Stomach (tissue), 8 donors: ENCODE measurements at regions not wholly inside any gene's neighbourhood (a gene's known extent, or its start where the extent isn't known, plus 50 kb on each side); places are given as distances from the start of the nearest gene placed in this dataset.

Experiments used
- DNase-seq, 2 donors: peaks; one replicate each; pipeline versions ENCODE4 v3.0.0 to v3.0.0-alpha.2; 2013 to 2019
- H3K27ac ChIP-seq, 5 donors: fragments of 200-600 bp in 4 of 5; sonication (generic) in 4 of 5; one replicate each; pipeline ENCODE4 v1.5.1; 2013 to 2019; ENCODE audit warnings: mild to moderate bottlenecking in 1 of 5, moderate library complexity in 1 of 5
- H3K27me3 ChIP-seq, 3 donors: fragments of 200-600 bp; sonication (generic); one replicate each; pipeline ENCODE4 v1.5.1; 2017 to 2019; ENCODE audit warnings: mixed run types in 1 of 3
- H3K36me3 ChIP-seq, 4 donors: fragments of 200-600 bp; sonication (generic); 1 replicate in 3 of 4; 2 replicates in 1 of 4; pipeline ENCODE4 v1.5.1; 2016 to 2019
- H3K4me1 ChIP-seq, 4 donors: fragments of 200-600 bp; sonication (generic); one replicate each; pipeline ENCODE4 v1.5.1; 2016 to 2019
- H3K4me3 ChIP-seq, 4 donors: fragments of 200-600 bp; sonication (generic) in 3 of 4; one replicate each; pipeline ENCODE4 v1.5.1; 2016 to 2019; ENCODE audit warnings: mild to moderate bottlenecking in 1 of 4
- H3K9me3 ChIP-seq, 4 donors: fragments of 200-600 bp; sonication (generic); one replicate each; pipeline ENCODE4 v1.5.1; 2016 to 2019
- EP300 ChIP-seq: sonication (generic); formaldehyde crosslinking; IDR thresholded peaks from one replicate; pipeline ENCODE4 v1.6.1; 2017; ENCODE audit warnings: antibody characterized with exemption
- POLR2A ChIP-seq, 4 donors: fragments of 450-650 bp; IDR thresholded peaks; one replicate each; pipeline ENCODE4 v1.6.1; 2016; ENCODE audit warnings: antibody characterized with exemption in 4 of 4, control low read depth in 2 of 4, mild to moderate bottlenecking in 1 of 4, moderate library complexity in 1 of 4
- POLR2AphosphoS5 ChIP-seq, 3 donors: sonication (generic); formaldehyde crosslinking; IDR thresholded peaks; one replicate each; pipeline ENCODE4 v1.6.1; 2016; ENCODE audit warnings: antibody characterized with exemption in 3 of 3
- WGBS, 5 donors: extraction: QIAGEN DNeasy Blood & Tissue Kit in 3 of 5; methylation state at CpG; one replicate each; pipeline versions ENCODE4 v1.1.5 to v1.1.7; 2013 to 2018; 5-methylcytosine and 5-hydroxymethylcytosine counted together
- intact Hi-C: fragments of 100-400 bp; cut with DNase I; formaldehyde crosslinking; loops from one replicate; pipeline ENCODE4 v1.15.1; 2023; ENCODE audit warnings: low total_unique reads
- TF ChIP-seq, protein P1 (sequence below), 7 experiments: fragments of 450-650 bp in 4 of 7; fragments of 200-600 bp in 3 of 7; sonication (generic) in 3 of 7; IDR thresholded peaks; one replicate each; pipeline ENCODE4 v1.5.1; 2016 to 2019; ENCODE audit warnings: antibody characterized with exemption in 7 of 7, control low read depth in 2 of 7, mild to moderate bottlenecking in 1 of 7
- donor health status: healthy with polysubstance abuse.
- donor health status: Bipolar disorder and iron deficiency.
- donor health status: healthy.

DNA sequence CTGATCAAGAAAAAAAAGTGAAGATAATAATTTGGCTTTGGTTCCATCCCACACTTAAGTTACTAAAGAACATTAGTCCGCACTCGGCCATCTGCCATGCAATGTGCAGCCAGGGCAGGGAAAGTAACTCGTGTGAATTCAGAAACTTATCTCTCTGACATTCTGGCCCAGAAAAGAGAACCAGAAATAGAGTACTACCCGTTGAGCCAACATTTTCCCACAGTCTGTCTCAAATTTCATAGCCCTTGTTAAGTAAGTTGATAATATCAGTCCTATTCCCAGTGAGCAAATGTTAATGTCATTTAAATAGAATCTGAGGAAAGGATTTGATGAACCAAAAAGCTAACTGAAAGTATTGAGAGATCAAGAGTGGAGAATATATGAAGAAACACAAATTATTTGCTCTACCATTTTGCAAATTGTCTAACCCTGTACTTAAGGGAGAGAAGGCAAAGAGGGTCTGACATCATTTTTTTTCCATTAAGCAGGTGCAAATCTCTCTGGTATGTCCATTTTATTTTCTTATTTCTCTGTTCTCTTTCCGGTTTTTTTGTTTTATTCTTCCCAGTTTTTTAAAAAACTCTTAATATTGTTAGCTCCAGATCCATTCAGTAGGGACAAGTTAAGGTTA, 156.3 kb downstream of the NDFIP2 start:
- DNase-seq = peak; percentile 38 to 62
- Histone ChIP-seq H3K4me1 (no peaks in the 10 kb centered on the region), H3K9me3 (no peaks in the 10 kb centered on the region), H3K27ac (no peak overlapping the region), H3K36me3 (no peaks in the 10 kb centered on the region), H3K4me3 (no peak overlapping the region), H3K27me3 (no peaks in the 10 kb centered on the region)
- intact Hi-C loops = no loop called here
- TF ChIP-seq EP300 = no peak
- no peak for TF ChIP-seq POLR2A (IDR thresholded peaks at IDR 0.05)
- TF ChIP-seq, protein P1, sequence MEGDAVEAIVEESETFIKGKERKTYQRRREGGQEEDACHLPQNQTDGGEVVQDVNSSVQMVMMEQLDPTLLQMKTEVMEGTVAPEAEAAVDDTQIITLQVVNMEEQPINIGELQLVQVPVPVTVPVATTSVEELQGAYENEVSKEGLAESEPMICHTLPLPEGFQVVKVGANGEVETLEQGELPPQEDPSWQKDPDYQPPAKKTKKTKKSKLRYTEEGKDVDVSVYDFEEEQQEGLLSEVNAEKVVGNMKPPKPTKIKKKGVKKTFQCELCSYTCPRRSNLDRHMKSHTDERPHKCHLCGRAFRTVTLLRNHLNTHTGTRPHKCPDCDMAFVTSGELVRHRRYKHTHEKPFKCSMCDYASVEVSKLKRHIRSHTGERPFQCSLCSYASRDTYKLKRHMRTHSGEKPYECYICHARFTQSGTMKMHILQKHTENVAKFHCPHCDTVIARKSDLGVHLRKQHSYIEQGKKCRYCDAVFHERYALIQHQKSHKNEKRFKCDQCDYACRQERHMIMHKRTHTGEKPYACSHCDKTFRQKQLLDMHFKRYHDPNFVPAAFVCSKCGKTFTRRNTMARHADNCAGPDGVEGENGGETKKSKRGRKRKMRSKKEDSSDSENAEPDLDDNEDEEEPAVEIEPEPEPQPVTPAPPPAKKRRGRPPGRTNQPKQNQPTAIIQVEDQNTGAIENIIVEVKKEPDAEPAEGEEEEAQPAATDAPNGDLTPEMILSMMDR (IDR thresholded peaks at IDR 0.05) = no peak
- TF ChIP-seq POLR2AphosphoS5 (IDR thresholded peaks at IDR 0.05) = no peak
- WGBS, 5 donors = 27 to 51% (median 42%) methylated on average over 5 of the region's 5 CpGs

DNA sequence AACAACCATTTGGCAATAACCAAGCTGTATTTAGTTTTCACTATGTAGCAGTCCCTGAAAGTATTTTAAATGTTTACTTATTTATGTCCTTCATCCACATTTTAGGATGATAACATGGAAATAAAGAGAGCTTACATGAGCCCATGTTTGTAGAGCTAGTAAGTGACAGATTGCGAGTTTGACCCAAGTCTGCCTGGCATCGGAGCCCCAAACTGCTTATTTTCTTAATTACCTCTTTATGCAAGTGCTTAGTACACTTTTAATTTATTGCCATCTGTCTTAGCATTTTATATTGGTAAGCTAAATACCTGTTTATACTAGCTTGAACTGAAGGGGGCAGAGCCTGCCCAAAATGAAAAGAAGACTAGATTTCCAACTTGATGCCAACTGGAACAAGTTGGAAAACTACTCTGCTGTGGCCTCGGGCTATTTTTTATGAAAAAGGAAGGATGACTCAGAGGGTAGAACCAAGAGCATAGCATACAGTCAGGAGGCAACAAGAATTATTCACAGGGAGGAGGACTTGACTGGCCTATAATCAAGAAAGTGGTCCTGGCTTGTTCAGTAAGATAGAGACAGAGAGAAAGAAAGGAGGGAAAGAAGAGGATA, 150.2 kb downstream of the NDFIP2 start:
- intact Hi-C loops = no loop called here
- Histone ChIP-seq H3K27ac (no peak overlapping the region), H3K9me3 (no peaks in the 10 kb centered on the region), H3K27me3 (no peaks in the 10 kb centered on the region), H3K4me3 (no peak overlapping the region), H3K36me3 (no peaks in the 10 kb centered on the region), H3K4me1 (no peaks in the 10 kb centered on the region)
- peak in 1 of 2 donors; percentile 37 for DNase-seq
- TF ChIP-seq, protein P1 (IDR thresholded peaks at IDR 0.05) = no peak
- no peak for TF ChIP-seq POLR2AphosphoS5 (IDR thresholded peaks at IDR 0.05)
- TF ChIP-seq POLR2A (IDR thresholded peaks at IDR 0.05) = no peak
- TF ChIP-seq EP300 = no peak
- WGBS, 5 donors = 49 to 64% (median 54%) methylated on average over 3 of the region's 3 CpGs

DNA sequence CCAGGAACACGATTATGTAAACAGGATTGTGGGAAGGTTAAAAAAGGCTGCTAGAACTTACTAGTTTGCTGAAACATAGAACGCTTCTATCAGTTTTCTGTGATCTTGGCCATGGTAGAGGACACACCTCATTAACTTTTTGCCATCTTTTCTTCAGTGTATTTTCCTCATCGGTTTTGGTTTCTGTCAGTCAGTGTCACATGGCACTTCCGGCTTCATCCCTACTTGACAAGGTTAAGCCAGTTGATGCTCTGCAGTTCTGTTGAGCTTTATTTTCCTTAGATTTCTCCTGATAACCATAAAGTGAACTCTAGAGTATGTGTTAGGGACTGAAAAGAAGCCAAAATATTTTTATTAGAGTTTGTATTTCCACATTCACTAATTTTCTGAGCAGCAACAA, 147.5 kb downstream of the NDFIP2 start:
- no peak for DNase-seq
- H3K27me3 ChIP-seq = no peaks in the 10 kb centered on the region
- no peak overlapping the region for H3K27ac ChIP-seq
- H3K4me1 ChIP-seq = no peaks in the 10 kb centered on the region
- no peaks in the 10 kb centered on the region for H3K9me3 ChIP-seq
- intact Hi-C loops = no loop called here
- H3K4me3 ChIP-seq = no peak overlapping the region
- TF ChIP-seq POLR2A (IDR thresholded peaks at IDR 0.05) = no peak
- no peaks in the 10 kb centered on the region for H3K36me3 ChIP-seq
- 38 to 66% (median 54%) methylated on average over 4 of the region's 4 CpGs for WGBS, 5 donors

DNA sequence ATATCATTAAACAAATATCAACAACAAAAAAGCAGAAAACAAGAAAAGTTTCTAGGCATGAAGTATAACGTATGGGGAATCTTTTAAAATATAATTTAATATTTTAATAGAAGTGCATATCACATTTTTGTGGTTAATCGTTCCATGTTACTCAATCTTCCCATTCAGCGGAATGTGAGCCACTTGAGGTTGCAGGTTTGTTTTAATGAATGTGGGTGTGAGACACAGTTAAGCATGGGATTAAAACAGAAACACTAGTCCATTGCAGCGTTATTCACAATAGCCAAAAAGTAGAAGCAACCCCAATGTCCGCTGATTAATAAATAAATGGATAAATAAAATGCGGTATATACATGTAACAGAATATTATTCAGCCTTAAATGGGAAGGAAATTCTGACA, 146.0 kb downstream of the NDFIP2 start:
- TF ChIP-seq EP300 (no peak), POLR2AphosphoS5 (IDR thresholded peaks at IDR 0.05) (no peak), POLR2A (IDR thresholded peaks at IDR 0.05) (no peak)
- TF ChIP-seq, protein P1 (IDR thresholded peaks at IDR 0.05) = no peak

DNA sequence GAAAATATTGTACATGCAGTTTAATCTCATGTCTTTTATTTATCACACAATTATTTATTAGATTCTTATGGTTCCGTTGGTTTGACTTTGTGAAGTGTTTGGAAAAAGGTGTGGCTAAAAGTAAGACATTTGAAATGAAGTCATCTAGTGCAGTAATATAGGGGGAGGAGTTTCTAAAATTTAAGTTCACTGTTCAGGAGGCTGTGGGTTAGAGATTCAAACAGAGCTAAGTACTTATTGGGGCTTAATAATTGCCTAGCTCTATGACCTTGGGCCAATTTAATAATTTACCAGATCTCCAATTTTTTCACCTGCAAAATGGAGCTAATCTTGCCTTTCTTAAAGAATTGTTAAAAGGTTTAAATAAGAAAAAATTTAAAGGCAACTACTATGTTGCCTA, 144.6 kb downstream of the NDFIP2 start:
- WGBS, 5 donors = 48 to 74% (median 63%) methylated on average over 1 of the region's 1 CpG
- H3K4me1 ChIP-seq = no peaks in the 10 kb centered on the region

More for the DNA sequence above, 146.0 kb downstream of the NDFIP2 start:
- WGBS, 5 donors = 91 to 93% (median 92%) methylated on average over 6 of the region's 6 CpGs
- Histone ChIP-seq H3K4me1 (no peaks in the 10 kb centered on the region), H3K27ac (no peak overlapping the region), H3K36me3 (no peaks in the 10 kb centered on the region), H3K9me3 (no peaks in the 10 kb centered on the region), H3K27me3 (no peaks in the 10 kb centered on the region), H3K4me3 (no peak overlapping the region)
- intact Hi-C loops = no loop called here
- no peak for DNase-seq

More for the DNA sequence above, 144.6 kb downstream of the NDFIP2 start:
- intact Hi-C loops = no loop called here
- H3K27me3 ChIP-seq = no peaks in the 10 kb centered on the region
- DNase-seq = no peak
- H3K9me3 ChIP-seq = no peaks in the 10 kb centered on the region
- no peaks in the 10 kb centered on the region for H3K36me3 ChIP-seq
- H3K27ac ChIP-seq = no peak overlapping the region
- no peak overlapping the region for H3K4me3 ChIP-seq
- TF ChIP-seq, protein P1 (IDR thresholded peaks at IDR 0.05) = no peak
- no peak for TF ChIP-seq POLR2A (IDR thresholded peaks at IDR 0.05)
- no peak for TF ChIP-seq POLR2AphosphoS5 (IDR thresholded peaks at IDR 0.05)
- TF ChIP-seq EP300 = no peak
